HFFc6 (cell line): ENCODE measurements at regions not wholly inside any gene's neighbourhood (a gene's known extent, or its start where the extent isn't known, plus 50 kb on each side); places are given as distances from the start of the nearest gene placed in this dataset.

Experiments used
- DNase-seq: peaks from one replicate; pipeline ENCODE4 v3.0.0-alpha.2; 2018
- H3K27ac Mint-ChIP-seq: 2 replicates; pipeline ENCODE4 v1.8.0; 2020; ENCODE audit warnings: mild to moderate bottlenecking, mixed read lengths
- H3K27me3 Mint-ChIP-seq: 2 replicates; pipeline ENCODE4 v1.8.0; 2021; ENCODE audit warnings: mild to moderate bottlenecking, moderate library complexity, mixed read lengths; ENCODE audit not compliant: insufficient read depth
- H3K36me3 Mint-ChIP-seq: 2 replicates; pipeline ENCODE4 v1.8.0; 2021; ENCODE audit warnings: low read depth, mixed read lengths
- H3K4me1 Mint-ChIP-seq: 2 replicates; pipeline ENCODE4 v1.8.0; 2020; ENCODE audit warnings: low read depth, mixed read lengths
- H3K4me3 Mint-ChIP-seq: 2 replicates; pipeline ENCODE4 v1.8.0; 2020; ENCODE audit warnings: mild to moderate bottlenecking, moderate library complexity, mixed read lengths
- H3K9me3 Mint-ChIP-seq: 2 replicates; pipeline ENCODE4 v1.8.0; 2020; ENCODE audit warnings: mild to moderate bottlenecking, mixed read lengths
- CTCF ChIP-seq: fragments of 200-600 bp; sonication (generic); IDR thresholded peaks from 2 replicates; pipeline ENCODE4 v1.5.0; 2021; ENCODE audit warnings: antibody characterized with exemption, mild to moderate bottlenecking

GRCh38 chr2:150888337-150888736, 373.3 kb downstream of the RBM43 start:
- H3K27me3 Mint-ChIP-seq: no peaks in the 10 kb centered on the region
- no peak overlapping the region for H3K4me3 Mint-ChIP-seq
- H3K4me1 Mint-ChIP-seq: peaks cover 51% of the 10 kb centered on the region
- TF ChIP-seq CTCF: no peak
- peak; percentile 72 for DNase-seq
- no peaks in the 10 kb centered on the region for H3K9me3 Mint-ChIP-seq
- peak overlapping the region; percentile 61 for H3K27ac Mint-ChIP-seq
- no peaks in the 10 kb centered on the region; the same call in 1 of the 2 replicates for H3K36me3 Mint-ChIP-seq

- H3K27ac Mint-ChIP-seq: peak overlapping the region; percentile 61
- no peaks in the 10 kb centered on the region for H3K27me3 Mint-ChIP-seq
- DNase-seq: no peak
- no peaks in the 10 kb centered on the region; the same call in 1 of the 2 replicates for H3K36me3 Mint-ChIP-seq
- no peaks in the 10 kb centered on the region for H3K9me3 Mint-ChIP-seq
- no peak overlapping the region for H3K4me3 Mint-ChIP-seq
- no peak for TF ChIP-seq CTCF
- H3K4me1 Mint-ChIP-seq: peaks cover 51% of the 10 kb centered on the region
These were observed 373.7 kb downstream of the RBM43 start for GRCh38 chr2:150887926-150888325.

- TF ChIP-seq CTCF: no peak
- Mint-ChIP-seq H3K27ac (no peak overlapping the region), H3K9me3 (no peaks in the 10 kb centered on the region), H3K4me3 (no peak overlapping the region), H3K27me3 (no peaks in the 10 kb centered on the region), H3K36me3 (no peaks in the 10 kb centered on the region; the same call in 1 of the 2 replicates), H3K4me1 (peaks cover 51% of the 10 kb centered on the region)
- no peak for DNase-seq
These were observed 375.8 kb downstream of the RBM43 start for GRCh38 chr2:150885774-150886386.

- Mint-ChIP-seq H3K36me3 (no peaks in the 10 kb centered on the region; the same call in 1 of the 2 replicates), H3K27ac (no peak overlapping the region)
- no peak for DNase-seq
These were observed 376.4 kb downstream of the RBM43 start for GRCh38 chr2:150885236-150885635.

GRCh38 chr2:150883613-150883895, 378.1 kb downstream of the RBM43 start:
- Mint-ChIP-seq H3K27me3 (no peaks in the 10 kb centered on the region), H3K9me3 (no peaks in the 10 kb centered on the region), H3K27ac (no peak overlapping the region), H3K4me3 (no peak overlapping the region), H3K4me1 (peaks cover 55% of the 10 kb centered on the region), H3K36me3 (no peaks in the 10 kb centered on the region; the same call in 1 of the 2 replicates)
- no peak for DNase-seq
- TF ChIP-seq CTCF: no peak

More at GRCh38 chr2:150885236-150885635, 376.4 kb downstream of the RBM43 start:
- Mint-ChIP-seq H3K9me3 (no peaks in the 10 kb centered on the region), H3K27me3 (no peaks in the 10 kb centered on the region), H3K4me1 (peaks cover 56% of the 10 kb centered on the region), H3K4me3 (no peak overlapping the region)
- no peak for TF ChIP-seq CTCF
